OCI-LY7 (cell line): ENCODE measurements at regions not wholly inside any gene's neighbourhood (a gene's known extent, or its start where the extent isn't known, plus 50 kb on each side); places are given as distances from the start of the nearest gene placed in this dataset.

Experiments used
- BruUV-seq: library from RNA; stranded (reverse); fragments of 400-500 nt; replicated peaks from 2 replicates; lab custom pipeline; 2021; lab: Mats Ljungman, UMichigan
- CTCF ChIA-PET: fragments of 300-600 bp; sonication (Branson Sonifier 250); formaldehyde crosslinking; loops from one replicate; lab custom pipeline; 2022; ENCODE audit warnings: antibody characterized with exemption; ENCODE audit not compliant: unreplicated experiment; lab: Charles Lee
- POLR2A ChIA-PET: fragments of 300-600 bp; sonication (Branson Sonifier 250); formaldehyde crosslinking; loops from one replicate; lab custom pipeline; 2022; ENCODE audit warnings: antibody characterized with exemption; lab: Charles Lee
- DNase-seq: peaks from one replicate; pipeline ENCODE4 v3.0.0-alpha.2; 2015; ENCODE audit warnings: low spot score
- H2AFZ ChIP-seq: fragments of 200-600 bp; sonication (generic), shearing (Covaris generic); 2 replicates; pipeline ENCODE4 v1.6.1; 2014; ENCODE audit warnings: mild to moderate bottlenecking, antibody characterized with exemption, low read length, moderate library complexity
- H3K27ac ChIP-seq: fragments of 200-600 bp; sonication (generic); 2 replicates; pipeline ENCODE4 v1.5.1; 2014; ENCODE audit warnings: mixed run types, low read depth, mild to moderate bottlenecking, moderate library complexity, low read length, inconsistent platforms; ENCODE audit not compliant: poor library complexity, severe bottlenecking
- H3K36me3 ChIP-seq: fragments of 200-600 bp; sonication (generic); 2 replicates; pipeline ENCODE4 v1.6.1; 2014; ENCODE audit warnings: mild to moderate bottlenecking, antibody characterized with exemption, low read length, moderate library complexity, mixed read lengths; ENCODE audit not compliant: insufficient read depth
- H3K4me1 ChIP-seq: fragments of 200-600 bp; sonication (generic); 2 replicates; pipeline ENCODE4 v1.5.1; 2014; ENCODE audit warnings: mild to moderate bottlenecking, low read length; ENCODE audit not compliant: insufficient read depth, poor library complexity, severe bottlenecking
- H3K4me2 ChIP-seq: fragments of 200-600 bp; sonication (generic); 2 replicates; pipeline ENCODE4 v1.6.1; 2014; ENCODE audit warnings: mild to moderate bottlenecking, low read length
- H3K4me3 ChIP-seq: fragments of 200-600 bp; sonication (generic); 2 replicates; pipeline ENCODE4 v1.5.1; 2014; ENCODE audit warnings: mild to moderate bottlenecking, low read depth, low read length; ENCODE audit not compliant: poor library complexity, severe bottlenecking
- H3K79me2 ChIP-seq: fragments of 200-600 bp; sonication (generic); 2 replicates; pipeline ENCODE4 v1.6.1; 2016; ENCODE audit warnings: low read depth, mild to moderate bottlenecking, low read length, moderate library complexity, mixed read lengths; ENCODE audit not compliant: insufficient read depth
- H3K9me2 ChIP-seq: fragments of 200-600 bp; sonication (generic); 2 replicates; pipeline ENCODE4 v1.6.1; 2016; ENCODE audit warnings: mild to moderate bottlenecking, low read length, mixed read lengths; ENCODE audit not compliant: insufficient read depth
- H3K9me3 ChIP-seq: fragments of 200-600 bp; sonication (generic); 2 replicates; pipeline ENCODE4 v1.6.1; 2014; ENCODE audit warnings: mild to moderate bottlenecking, mixed run types, low read length, mixed read lengths
- H4K20me1 ChIP-seq: fragments of 200-600 bp; sonication (generic); 2 replicates; pipeline ENCODE4 v1.6.1; 2014; ENCODE audit warnings: mild to moderate bottlenecking, antibody characterized with exemption, low read length, moderate library complexity, mixed read lengths; ENCODE audit not compliant: insufficient read depth
- EZH2phosphoT487 ChIP-seq: fragments of 200-600 bp; sonication (generic); IDR thresholded peaks from 2 replicates; pipeline ENCODE4 v1.6.1; 2018; ENCODE audit warnings: low read depth, borderline replicate concordance, mild to moderate bottlenecking, mixed run types, antibody characterized with exemption, low read length, moderate library complexity, mixed read lengths
- intact Hi-C: fragments of 100-400 bp; cut with micrococcal nuclease; formaldehyde crosslinking; loops from one replicate; pipeline ENCODE4 v1.10.0; 2022; ENCODE audit not compliant: unreplicated experiment
- TF ChIP-seq, protein P1 (sequence below): fragments of 200-600 bp; sonication (generic); conservative IDR thresholded peaks from 2 replicates; pipeline ENCODE4 v1.5.1; 2014; ENCODE audit warnings: mild to moderate bottlenecking, antibody characterized with exemption, low read length, moderate library complexity, mixed read lengths

DNA sequence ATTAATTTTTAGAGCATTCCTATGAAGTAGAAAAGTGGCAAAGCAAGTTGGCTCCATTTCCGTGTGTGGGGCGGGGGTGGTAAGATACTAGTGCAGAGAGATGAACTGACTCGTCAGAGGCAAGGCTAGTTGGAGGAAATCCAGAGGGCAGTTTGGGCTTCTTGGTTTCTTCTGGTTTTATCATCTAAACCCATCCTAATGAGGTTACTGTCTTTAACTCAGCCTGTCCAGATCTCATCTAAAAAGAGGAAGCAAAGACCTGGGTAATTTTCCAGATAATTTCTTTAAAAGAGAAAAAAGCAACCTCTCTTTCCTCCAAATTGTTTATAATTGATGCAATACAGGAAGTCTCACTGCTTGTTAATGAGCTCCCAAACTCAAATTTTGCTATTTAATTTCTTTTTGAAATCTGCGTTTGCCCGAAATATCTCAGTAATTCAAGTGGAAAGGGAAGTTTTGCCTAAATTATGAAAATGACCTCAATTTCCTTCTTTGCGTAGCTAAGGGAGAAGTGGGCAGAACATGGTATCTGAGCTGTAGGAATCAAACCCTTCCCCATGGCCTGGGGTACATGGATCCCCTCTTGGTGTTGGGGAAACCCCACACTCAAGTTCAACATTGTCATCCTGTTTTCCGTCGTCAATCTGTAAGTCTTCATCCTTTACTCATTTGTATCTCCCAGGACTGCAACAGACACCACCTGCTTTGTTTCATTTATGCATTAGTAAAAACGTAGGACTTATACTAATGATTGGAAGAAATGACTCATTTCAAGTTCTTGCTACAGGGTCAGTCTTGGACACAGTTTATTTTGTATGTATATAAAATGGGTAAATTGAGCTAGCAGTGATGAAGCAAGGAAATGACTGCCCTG is 89.1 kb upstream of the KLF7 start:
- H3K4me3 ChIP-seq: no peak overlapping the region
- H2AFZ ChIP-seq: no peak overlapping the region
- ChIA-PET CTCF (no interaction called here), POLR2A (no interaction called here)
- H3K4me2 ChIP-seq: no peak overlapping the region
- no peaks in the 10 kb centered on the region for H3K9me2 ChIP-seq
- BruUV-seq: no TSS peak
- no peak for DNase-seq
- no peaks in the 10 kb centered on the region for H3K4me1 ChIP-seq
- H3K27ac ChIP-seq: no peak overlapping the region
- TF ChIP-seq, protein P1, sequence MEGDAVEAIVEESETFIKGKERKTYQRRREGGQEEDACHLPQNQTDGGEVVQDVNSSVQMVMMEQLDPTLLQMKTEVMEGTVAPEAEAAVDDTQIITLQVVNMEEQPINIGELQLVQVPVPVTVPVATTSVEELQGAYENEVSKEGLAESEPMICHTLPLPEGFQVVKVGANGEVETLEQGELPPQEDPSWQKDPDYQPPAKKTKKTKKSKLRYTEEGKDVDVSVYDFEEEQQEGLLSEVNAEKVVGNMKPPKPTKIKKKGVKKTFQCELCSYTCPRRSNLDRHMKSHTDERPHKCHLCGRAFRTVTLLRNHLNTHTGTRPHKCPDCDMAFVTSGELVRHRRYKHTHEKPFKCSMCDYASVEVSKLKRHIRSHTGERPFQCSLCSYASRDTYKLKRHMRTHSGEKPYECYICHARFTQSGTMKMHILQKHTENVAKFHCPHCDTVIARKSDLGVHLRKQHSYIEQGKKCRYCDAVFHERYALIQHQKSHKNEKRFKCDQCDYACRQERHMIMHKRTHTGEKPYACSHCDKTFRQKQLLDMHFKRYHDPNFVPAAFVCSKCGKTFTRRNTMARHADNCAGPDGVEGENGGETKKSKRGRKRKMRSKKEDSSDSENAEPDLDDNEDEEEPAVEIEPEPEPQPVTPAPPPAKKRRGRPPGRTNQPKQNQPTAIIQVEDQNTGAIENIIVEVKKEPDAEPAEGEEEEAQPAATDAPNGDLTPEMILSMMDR: no peak
- no peak for TF ChIP-seq EZH2phosphoT487
- intact Hi-C loops: no loop called here
- no peaks in the 10 kb centered on the region for H3K36me3 ChIP-seq
- H4K20me1 ChIP-seq: no peaks in the 10 kb centered on the region
- no peaks in the 10 kb centered on the region for H3K9me3 ChIP-seq
- H3K79me2 ChIP-seq: no peaks in the 10 kb centered on the region

DNA sequence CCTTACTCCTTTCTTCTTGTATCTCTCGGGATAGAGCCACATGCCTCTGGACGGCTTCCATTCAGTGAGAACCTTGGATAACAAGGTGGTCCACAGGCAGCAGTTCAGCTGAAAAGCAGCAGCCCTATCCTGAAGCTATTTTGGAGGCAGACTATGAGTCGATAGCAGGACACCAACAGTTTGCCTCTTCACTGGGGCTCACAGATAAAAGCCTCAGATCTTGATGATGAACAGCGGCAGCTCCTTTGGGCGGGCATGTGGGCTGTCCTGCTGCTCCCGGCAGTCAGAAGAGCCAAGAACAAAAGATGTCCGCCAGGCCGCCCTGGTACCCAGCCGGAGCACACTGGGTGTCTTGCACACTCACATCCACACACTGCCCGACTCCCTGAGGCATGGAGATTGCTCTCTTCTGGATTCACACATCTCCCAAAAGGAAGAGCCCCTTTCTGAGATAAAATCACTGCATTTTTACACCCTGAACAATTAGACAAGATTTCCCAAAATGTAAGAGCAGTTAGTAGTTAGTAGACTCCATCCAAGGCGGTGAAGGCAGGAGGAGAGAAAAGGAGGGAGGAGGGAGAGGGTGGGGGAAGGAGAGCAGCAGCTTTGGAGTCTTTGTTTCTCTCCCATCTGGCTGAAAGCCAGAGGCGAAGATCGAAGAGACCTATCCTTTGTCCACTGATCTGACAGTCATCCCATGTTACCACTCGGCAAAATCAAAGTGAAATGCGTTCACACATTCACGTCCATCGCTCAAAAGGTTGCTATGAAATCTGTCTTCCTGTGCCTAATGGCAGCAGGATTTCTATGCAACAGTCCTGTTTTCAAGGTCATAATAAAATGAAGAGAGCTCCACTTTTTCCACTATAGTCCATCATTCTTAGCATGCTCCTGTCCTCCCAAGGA is 90.1 kb upstream of the KLF7 start:
- CTCF ChIA-PET: no interaction called here
- no peak overlapping the region for H3K4me3 ChIP-seq

More for the DNA sequence above, 90.1 kb upstream of the KLF7 start:
- Histone ChIP-seq H3K9me3 (no peaks in the 10 kb centered on the region), H2AFZ (no peak overlapping the region), H3K79me2 (no peaks in the 10 kb centered on the region), H3K9me2 (no peaks in the 10 kb centered on the region), H3K4me1 (no peaks in the 10 kb centered on the region), H3K36me3 (no peaks in the 10 kb centered on the region), H3K4me2 (no peak overlapping the region), H4K20me1 (no peaks in the 10 kb centered on the region), H3K27ac (no peak overlapping the region)
- intact Hi-C loops: no loop called here
- BruUV-seq: no TSS peak
- POLR2A ChIA-PET: no interaction called here
- no peak for DNase-seq
- TF ChIP-seq, protein P1: no peak
- TF ChIP-seq EZH2phosphoT487: no peak
